ENCODE measurements at regions not wholly inside any gene's neighbourhood (a gene's known extent, or its start where the extent isn't known, plus 50 kb on each side); places are given as distances from the start of the nearest gene placed in this dataset.

- no peak for DNase-seq (ENCODE audit: low read depth in 2 of 2)
Measured at GRCh38 chr2:176388861-176389260, 119.6 kb downstream of the MTX2 start.

GRCh38 chr2:176390276-176391147 is 121.3 kb downstream of the MTX2 start:
- no peak for DNase-seq (ENCODE audit: low read depth in 2 of 2)

- DNase-seq (ENCODE audit: low read depth in 2 of 2), result no peak
Measured at GRCh38 chr2:176391148-176391419, 121.8 kb downstream of the MTX2 start.

GRCh38 chr2:176392249-176392648 is 123.0 kb downstream of the MTX2 start:
- no peak for DNase-seq (ENCODE audit: low read depth in 2 of 2)

- no peak for DNase-seq (ENCODE audit: low read depth in 2 of 2)
Measured at GRCh38 chr2:176392744-176393414, 123.6 kb downstream of the MTX2 start.

- no peak for DNase-seq (ENCODE audit: low read depth in 2 of 2)
Measured at GRCh38 chr2:176395273-176395854, 126.1 kb downstream of the MTX2 start.

GRCh38 chr2:176398243-176399073 is 129.2 kb downstream of the MTX2 start:
- DNase-seq (ENCODE audit: low read depth in 2 of 2), result no peak

- DNase-seq (ENCODE audit: low read depth in 2 of 2), result no peak
Measured at GRCh38 chr2:176399074-176399598, 129.9 kb downstream of the MTX2 start.

- DNase-seq (ENCODE audit: low read depth in 2 of 2), result no peak
Measured at GRCh38 chr2:176405477-176405876, 136.2 kb downstream of the MTX2 start.

GRCh38 chr2:176407706-176408105 is 138.5 kb downstream of the MTX2 start:
- DNase-seq (ENCODE audit: low read depth in 2 of 2), result no peak

GRCh38 chr2:176409671-176410070 is 140.4 kb downstream of the MTX2 start:
- no peak for DNase-seq (ENCODE audit: low read depth in 2 of 2)

- DNase-seq (ENCODE audit: low read depth in 2 of 2), result no peak
Measured at GRCh38 chr2:176412136-176412535, 142.9 kb downstream of the MTX2 start.

- no peak for DNase-seq (ENCODE audit: low read depth in 2 of 2)
Measured at GRCh38 chr2:176413786-176414185, 144.5 kb downstream of the MTX2 start.

GRCh38 chr2:176414641-176415040 is 145.4 kb downstream of the MTX2 start:
- DNase-seq (ENCODE audit: low read depth in 2 of 2), result no peak

GRCh38 chr2:176415174-176415895 is 146.1 kb downstream of the MTX2 start:
- no peak for DNase-seq (ENCODE audit: low read depth in 2 of 2)

GRCh38 chr2:176415937-176416499 is 146.8 kb downstream of the MTX2 start:
- DNase-seq (ENCODE audit: low read depth in 2 of 2), result no peak

GRCh38 chr2:176418768-176419167 is 149.5 kb downstream of the MTX2 start:
- DNase-seq (ENCODE audit: low read depth in 2 of 2), result no peak

- DNase-seq (ENCODE audit: low read depth in 2 of 2), result no peak
Measured at GRCh38 chr2:176419591-176420071, 150.4 kb downstream of the MTX2 start.

- DNase-seq (ENCODE audit: low read depth in 2 of 2), result no peak
Measured at GRCh38 chr2:176421297-176422050, 152.2 kb downstream of the MTX2 start.

GRCh38 chr2:176423819-176424218 is 154.6 kb downstream of the MTX2 start:
- DNase-seq (ENCODE audit: low read depth in 2 of 2), result no peak
